GM23248 (cell line): ENCODE measurements at regions not wholly inside any gene's neighbourhood (a gene's known extent, or its start where the extent isn't known, plus 50 kb on each side); places are given as distances from the start of the nearest gene placed in this dataset.
"Not testable (repeated sequence)": the region's sequence is repeated elsewhere in the genome, so short reads cannot be mapped to it uniquely, and the experiment has no call there.

ENCODE experiments used
- DNase-seq: peaks from one replicate; pipeline ENCODE4 v3.0.0-alpha.2; 2015
- H2AFZ ChIP-seq: fragments of 200-600 bp; sonication (generic); 2 replicates; pipeline ENCODE4 v1.6.1; 2016; ENCODE audit warnings: antibody characterized with exemption
- H3F3A ChIP-seq: fragments of 200-600 bp; sonication (generic); 2 replicates; pipeline ENCODE4 v1.6.1; 2016; ENCODE audit warnings: mild to moderate bottlenecking, antibody characterized with exemption, mixed run types; ENCODE audit not compliant: insufficient read depth
- H3K27ac ChIP-seq: fragments of 200-600 bp; sonication (generic); 2 replicates; pipeline ENCODE4 v1.5.1; 2016; ENCODE audit warnings: mild to moderate bottlenecking
- H3K27me3 ChIP-seq: fragments of 200-600 bp; sonication (generic); replicated peaks from 2 replicates; pipeline ENCODE4 v1.6.1; 2016; ENCODE audit warnings: mild to moderate bottlenecking; ENCODE audit not compliant: insufficient read depth
- H3K36me3 ChIP-seq: fragments of 200-600 bp; sonication (generic); 2 replicates; pipeline ENCODE4 v1.6.1; 2016; ENCODE audit warnings: low read depth, mild to moderate bottlenecking
- H3K4me1 ChIP-seq: fragments of 200-600 bp; sonication (generic); 2 replicates; pipeline ENCODE4 v1.6.1; 2016; ENCODE audit warnings: mild to moderate bottlenecking; ENCODE audit not compliant: insufficient read depth
- H3K4me2 ChIP-seq: fragments of 200-600 bp; sonication (generic); one replicate; pipeline ENCODE4 v1.6.1; 2016; ENCODE audit warnings: mild to moderate bottlenecking; ENCODE audit not compliant: unreplicated experiment
- H3K4me3 ChIP-seq: fragments of 200-600 bp; sonication (generic); 2 replicates; pipeline ENCODE4 v1.5.1; 2016; ENCODE audit warnings: mild to moderate bottlenecking
- H3K79me2 ChIP-seq: fragments of 200-600 bp; sonication (generic); 2 replicates; pipeline ENCODE4 v1.6.1; 2016; ENCODE audit warnings: mild to moderate bottlenecking; ENCODE audit not compliant: insufficient read depth
- H3K9ac ChIP-seq: fragments of 200-600 bp; sonication (generic); 2 replicates; pipeline ENCODE4 v1.6.1; 2016; ENCODE audit warnings: mild to moderate bottlenecking
- H3K9me2 ChIP-seq: fragments of 200-600 bp; sonication (generic); 2 replicates; pipeline ENCODE4 v1.6.1; 2016; ENCODE audit warnings: mixed run types, mild to moderate bottlenecking, moderate library complexity; ENCODE audit not compliant: insufficient read depth
- H3K9me3 ChIP-seq: fragments of 200-600 bp; sonication (generic); one replicate; pipeline ENCODE4 v1.6.1; 2017; ENCODE audit warnings: low read depth
- H4K20me1 ChIP-seq: fragments of 200-600 bp; sonication (generic); 2 replicates; pipeline ENCODE4 v1.6.0; 2016; ENCODE audit not compliant: insufficient read depth
- EZH2 ChIP-seq: fragments of 200-600 bp; sonication (generic); IDR thresholded peaks from 2 replicates; pipeline ENCODE4 v1.6.1; 2018; ENCODE audit warnings: antibody characterized with exemption, mild to moderate bottlenecking; ENCODE audit not compliant: insufficient read depth, poor library complexity, severe bottlenecking
- EZH2phosphoT487 ChIP-seq: fragments of 200-600 bp; sonication (generic); IDR thresholded peaks from 2 replicates; pipeline ENCODE4 v1.6.1; 2018; ENCODE audit warnings: antibody characterized with exemption, moderate library complexity, mild to moderate bottlenecking, low read depth; ENCODE audit not compliant: insufficient read depth
- WGBS, 2 experiments: methylation state at CpG; one replicate each; pipeline ENCODE4 v1.1.6; 2015 to 2017; ENCODE audit warnings: low lambda C conversion rate in 2 of 2, low coverage in 1 of 2; ENCODE audit errors: missing lambda C conversion rate in 2 of 2; 5-methylcytosine and 5-hydroxymethylcytosine counted together
- in situ Hi-C: fragments of 300-500 bp; cut with MboI; formaldehyde crosslinking; loops from 2 replicates; pipeline ENCODE4 v1.15.0; 2020

GRCh38 chr7:65795392-65795716 lies 77.5 kb upstream of the VKORC1L1 start:
- H3K4me2 ChIP-seq, H4K20me1 ChIP-seq, H3K36me3 ChIP-seq, H3K27ac ChIP-seq, in situ Hi-C loops, H3K79me2 ChIP-seq, DNase-seq, H3K4me3 ChIP-seq, H3K9ac ChIP-seq, H3K9me3 ChIP-seq, H3K27me3 ChIP-seq, H3K9me2 ChIP-seq, H2AFZ ChIP-seq: not testable (repeated sequence)
- 93 to 97% methylated on average over 4 of the region's 4 CpGs for WGBS, 2 experiments
- Histone ChIP-seq H3F3A (peaks cover 11% of the 10 kb centered on the region; the same call in 1 of the 2 replicates), H3K4me1 (peaks cover 21% of the 10 kb centered on the region)

GRCh38 chr7:65796205-65796604 lies 76.7 kb upstream of the VKORC1L1 start:
- no peaks in the 10 kb centered on the region for H3K9me2 ChIP-seq
- 91 to 94% methylated on average over 4 of the region's 4 CpGs for WGBS, 2 experiments
- H3K36me3 ChIP-seq: no peaks in the 10 kb centered on the region
- H4K20me1 ChIP-seq: no peaks in the 10 kb centered on the region
- H3K27ac ChIP-seq: no peak overlapping the region
- H3K4me3 ChIP-seq: no peak overlapping the region
- H3K79me2 ChIP-seq: no peaks in the 10 kb centered on the region
- H3K4me2 ChIP-seq: no peak overlapping the region
- TF ChIP-seq EZH2phosphoT487 (no peak), EZH2 (no peak)
- in situ Hi-C loops: no loop called here
- H3K9me3 ChIP-seq: no peaks in the 10 kb centered on the region
- H3K9ac ChIP-seq: no peak overlapping the region
- no peaks in the 10 kb centered on the region for H3K27me3 ChIP-seq
- peaks cover 21% of the 10 kb centered on the region for H3K4me1 ChIP-seq
- H3F3A ChIP-seq: peaks cover 11% of the 10 kb centered on the region; the same call in 1 of the 2 replicates
- no peak for DNase-seq
- H2AFZ ChIP-seq: no peak overlapping the region

DNA sequence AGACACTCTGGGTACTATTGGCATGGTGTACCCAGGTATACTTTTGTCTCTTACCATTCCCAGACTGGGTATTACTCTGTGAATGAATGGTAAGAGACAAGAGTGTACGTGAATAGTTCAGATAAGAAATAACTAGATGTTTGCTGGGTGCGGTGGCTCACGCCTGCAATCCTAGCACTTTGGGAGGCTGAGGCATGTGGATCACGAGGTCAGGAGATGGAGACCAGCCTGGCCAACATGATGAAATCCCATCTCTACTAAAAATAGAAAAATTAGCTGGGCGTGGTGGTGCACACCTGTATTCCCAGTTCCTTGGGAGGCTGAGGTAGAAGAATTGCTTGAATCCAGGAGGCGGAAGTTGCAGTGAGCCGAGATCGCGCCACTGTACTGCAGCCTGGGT lies 75.8 kb upstream of the VKORC1L1 start:
- H3K4me2 ChIP-seq, H3K36me3 ChIP-seq, H3K9ac ChIP-seq, H4K20me1 ChIP-seq, H3K79me2 ChIP-seq, DNase-seq, H2AFZ ChIP-seq, in situ Hi-C loops, H3K9me3 ChIP-seq, H3K4me3 ChIP-seq, H3K27ac ChIP-seq, H3K9me2 ChIP-seq, H3K27me3 ChIP-seq: not testable (repeated sequence)
- Histone ChIP-seq H3F3A (peaks cover 11% of the 10 kb centered on the region; the same call in 1 of the 2 replicates), H3K4me1 (peaks cover 21% of the 10 kb centered on the region)
- 85 to 88% methylated on average over 9 of the region's 9 CpGs for WGBS, 2 experiments

DNA sequence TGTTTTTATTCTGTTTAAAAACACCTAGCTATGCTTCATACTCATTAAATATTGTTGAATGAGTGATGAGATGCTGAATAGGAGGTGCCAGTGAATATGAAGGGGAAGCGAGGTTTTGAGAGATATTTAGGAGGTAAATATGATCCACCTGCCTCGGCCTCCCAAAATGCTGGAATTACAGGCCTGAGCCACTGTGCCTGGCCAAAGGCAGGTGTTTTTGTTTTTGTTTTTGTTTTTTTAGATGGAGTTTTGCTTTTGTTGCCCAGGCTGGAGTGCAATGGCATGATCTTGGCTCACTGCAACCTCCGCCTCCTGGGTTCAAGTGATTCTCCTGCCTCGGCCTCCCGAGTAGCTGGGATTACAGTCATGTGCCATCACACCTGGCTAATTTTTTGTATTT lies 75.3 kb upstream of the VKORC1L1 start:
- Histone ChIP-seq H3F3A (peaks cover 11% of the 10 kb centered on the region; the same call in 1 of the 2 replicates), H3K4me1 (peaks cover 21% of the 10 kb centered on the region), H3K27ac (0 out of 2 replicates have a peak overlapping the region, but pooled peaks have one; percentile 24)
- H3K9me2 ChIP-seq, DNase-seq, in situ Hi-C loops, H3K4me2 ChIP-seq, H3K9me3 ChIP-seq, H3K4me3 ChIP-seq, H4K20me1 ChIP-seq, H3K27me3 ChIP-seq, H2AFZ ChIP-seq, H3K36me3 ChIP-seq, H3K79me2 ChIP-seq, H3K9ac ChIP-seq: not testable (repeated sequence)
- WGBS, 2 experiments: 80 to 84% methylated on average over 5 of the region's 5 CpGs

DNA sequence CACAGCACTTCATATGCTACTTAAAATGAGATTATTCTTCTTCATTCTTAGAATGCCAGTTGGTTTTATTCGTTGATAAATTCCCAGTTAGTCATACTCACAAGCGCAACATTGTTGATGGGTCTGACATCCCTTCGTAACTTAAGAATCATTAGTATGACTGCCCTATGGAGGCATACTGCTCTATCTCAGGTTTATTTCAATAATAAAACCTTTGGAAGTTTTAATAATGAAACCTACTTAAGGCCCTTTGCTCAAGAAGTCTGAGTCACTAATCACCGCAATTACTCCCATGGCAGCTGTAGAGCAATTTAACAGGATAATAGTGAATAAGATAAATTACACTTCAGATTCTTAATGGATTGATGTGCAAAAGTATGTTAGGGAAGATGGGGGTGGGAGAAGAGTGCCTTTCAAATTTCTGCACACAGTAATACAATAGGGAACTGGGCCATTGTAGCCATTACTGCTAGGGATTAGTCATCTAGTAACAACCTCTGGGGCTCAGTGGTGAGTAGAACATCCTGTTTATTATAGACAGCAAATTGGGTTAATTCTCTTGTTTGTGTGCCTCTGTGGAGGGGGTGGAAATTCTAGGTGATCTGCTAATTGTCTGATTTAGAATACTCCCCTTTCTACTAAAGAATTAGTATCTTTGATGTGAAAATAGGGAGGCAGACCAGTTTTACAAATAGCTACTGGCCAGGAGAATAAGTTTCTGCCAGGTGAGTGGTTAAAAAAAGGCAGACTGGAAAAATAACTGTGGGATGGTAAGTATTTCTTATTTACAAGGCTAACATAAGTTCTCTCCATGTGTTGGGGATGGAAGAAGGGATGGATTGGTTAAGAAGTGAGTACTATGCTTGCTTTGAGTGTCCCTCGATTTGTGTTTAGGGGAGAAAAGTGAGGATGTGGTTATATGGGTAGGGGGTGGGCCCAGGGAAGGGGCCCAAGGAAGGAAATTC lies 74.5 kb upstream of the VKORC1L1 start:
- Histone ChIP-seq H3K79me2 (no peaks in the 10 kb centered on the region), H3K36me3 (no peaks in the 10 kb centered on the region), H4K20me1 (no peaks in the 10 kb centered on the region), H3F3A (peaks cover 11% of the 10 kb centered on the region; the same call in 1 of the 2 replicates), H3K9me3 (no peaks in the 10 kb centered on the region), H3K9me2 (no peaks in the 10 kb centered on the region), H3K27me3 (no peaks in the 10 kb centered on the region), H3K4me3 (peak overlapping the region; percentile 6; the same call in 1 of the 2 replicates), H3K27ac (peak overlapping the region; percentile 24), H3K4me2 (peak overlapping the region; percentile 15), H3K9ac (no peak overlapping the region), H3K4me1 (peaks cover 21% of the 10 kb centered on the region), H2AFZ (0 out of 2 replicates have a peak overlapping the region, but pooled peaks have one; percentile 11)
- whole genome bisulfite sequencing, 2 experiments: 39 to 43% methylated on average over 5 of the region's 5 CpGs
- in situ Hi-C loops: no loop called here
- DNase-seq: peak; percentile 82
- no peak for TF ChIP-seq EZH2phosphoT487
- TF ChIP-seq EZH2: no peak

- in situ Hi-C loops, H3F3A ChIP-seq, H3K4me3 ChIP-seq, H3K79me2 ChIP-seq, DNase-seq, H3K9ac ChIP-seq, H3K27me3 ChIP-seq, H3K9me3 ChIP-seq, H3K9me2 ChIP-seq, H4K20me1 ChIP-seq, H3K4me2 ChIP-seq, H2AFZ ChIP-seq, H3K36me3 ChIP-seq, H3K27ac ChIP-seq: not testable (repeated sequence)
- 80 to 83% methylated on average over 4 of the region's 4 CpGs for WGBS, 2 experiments
- H3K4me1 ChIP-seq: peaks cover 14% of the 10 kb centered on the region
These were observed 72.7 kb upstream of the VKORC1L1 start for GRCh38 chr7:65800191-65800590.
